Smooth muscle cell (in vitro differentiated cells): ENCODE measurements at regions not wholly inside any gene's neighbourhood (a gene's known extent, or its start where the extent isn't known, plus 50 kb on each side); places are given as distances from the start of the nearest gene placed in this dataset.

Source experiments
- DNase-seq: peaks from one replicate; lab custom pipeline; 2025; ENCODE audit not compliant: unreplicated experiment; lab: John Stamatoyannopoulos, UW
- H2AFZ ChIP-seq: fragments of 200-600 bp; sonication (generic); 2 replicates; pipeline ENCODE4 v1.6.0; 2016; ENCODE audit warnings: antibody characterized with exemption, low read depth, mild to moderate bottlenecking
- H3F3A ChIP-seq: fragments of 200-600 bp; sonication (generic); 2 replicates; pipeline ENCODE4 v1.6.0; 2017; ENCODE audit warnings: antibody characterized with exemption, low read depth
- H3K27ac ChIP-seq: fragments of 200-600 bp; sonication (generic); 2 replicates; pipeline ENCODE4 v1.5.1; 2016; ENCODE audit warnings: low read depth, mild to moderate bottlenecking
- H3K27me3 ChIP-seq: fragments of 200-600 bp; sonication (generic); 2 replicates; pipeline ENCODE4 v1.6.1; 2016; ENCODE audit warnings: low read depth, mild to moderate bottlenecking
- H3K36me3 ChIP-seq: fragments of 200-600 bp; sonication (generic); 2 replicates; pipeline ENCODE4 v1.5.1; 2016; ENCODE audit warnings: low read depth
- H3K4me1 ChIP-seq: fragments of 200-600 bp; sonication (generic); 2 replicates; pipeline ENCODE4 v1.5.1; 2016; ENCODE audit warnings: low read depth
- H3K4me2 ChIP-seq: fragments of 200-600 bp; sonication (generic); 2 replicates; pipeline ENCODE4 v1.6.0; 2016; ENCODE audit warnings: mild to moderate bottlenecking
- H3K4me3 ChIP-seq: fragments of 200-600 bp; sonication (generic); 2 replicates; pipeline ENCODE4 v1.5.1; 2016; ENCODE audit warnings: mild to moderate bottlenecking
- H3K79me2 ChIP-seq: fragments of 200-600 bp; sonication (generic); 2 replicates; pipeline ENCODE4 v1.6.0; 2016; ENCODE audit warnings: low read depth, mild to moderate bottlenecking
- H3K9ac ChIP-seq: fragments of 200-600 bp; sonication (generic); 2 replicates; pipeline ENCODE4 v1.6.0; 2016; ENCODE audit warnings: low read depth
- H3K9me3 ChIP-seq: fragments of 200-600 bp; sonication (generic); replicated peaks from 2 replicates; pipeline ENCODE4 v1.5.1; 2016; ENCODE audit warnings: low read depth
- H4K20me1 ChIP-seq: fragments of 200-600 bp; sonication (generic); 2 replicates; pipeline ENCODE4 v1.6.0; 2016; ENCODE audit warnings: low read depth
- WGBS: methylation state at CpG from one replicate; pipeline ENCODE4 v1.1.7; 2016; ENCODE audit warnings: low lambda C conversion rate; 5-methylcytosine and 5-hydroxymethylcytosine counted together
- TF ChIP-seq, protein P1 (sequence below): fragments of 200-600 bp; sonication (generic); IDR thresholded peaks from 2 replicates; pipeline ENCODE4 v1.5.1; 2017; ENCODE audit warnings: borderline replicate concordance, mild to moderate bottlenecking, antibody characterized with exemption; ENCODE audit not compliant: insufficient read depth, poor library complexity, severe bottlenecking

DNA sequence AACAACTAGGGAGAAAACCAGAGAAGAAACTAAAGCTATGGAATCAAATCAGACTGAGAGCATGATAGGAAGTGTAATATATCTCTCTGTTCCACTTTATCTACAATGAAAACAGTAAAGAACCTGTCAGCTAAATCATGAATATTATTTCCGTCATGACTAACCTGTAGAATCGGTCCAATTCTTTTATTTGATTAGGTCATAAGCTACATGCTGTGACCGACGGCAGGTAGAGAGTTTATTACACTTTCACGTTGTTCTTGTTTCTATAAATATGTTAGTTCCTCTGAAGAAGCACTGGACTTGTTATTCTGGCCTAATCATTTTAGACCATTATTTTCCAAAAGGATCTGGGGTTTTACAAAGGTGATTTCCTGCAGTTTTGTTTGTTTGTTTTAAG, 91.1 kb downstream of the DMRTA1 start:
- Histone ChIP-seq H3K79me2 (no peaks in the 10 kb centered on the region), H3K9ac (no peak overlapping the region), H3K27ac (no peak overlapping the region), H3K4me3 (no peak overlapping the region), H3F3A (no peaks in the 10 kb centered on the region), H3K9me3 (no peaks in the 10 kb centered on the region), H3K36me3 (no peaks in the 10 kb centered on the region), H3K27me3 (no peaks in the 10 kb centered on the region), H4K20me1 (peaks cover 3% of the 10 kb centered on the region), H2AFZ (no peak overlapping the region), H3K4me1 (no peaks in the 10 kb centered on the region), H3K4me2 (no peak overlapping the region)
- 95% methylated on average over 5 of the region's 5 CpGs for WGBS
- TF ChIP-seq, protein P1, sequence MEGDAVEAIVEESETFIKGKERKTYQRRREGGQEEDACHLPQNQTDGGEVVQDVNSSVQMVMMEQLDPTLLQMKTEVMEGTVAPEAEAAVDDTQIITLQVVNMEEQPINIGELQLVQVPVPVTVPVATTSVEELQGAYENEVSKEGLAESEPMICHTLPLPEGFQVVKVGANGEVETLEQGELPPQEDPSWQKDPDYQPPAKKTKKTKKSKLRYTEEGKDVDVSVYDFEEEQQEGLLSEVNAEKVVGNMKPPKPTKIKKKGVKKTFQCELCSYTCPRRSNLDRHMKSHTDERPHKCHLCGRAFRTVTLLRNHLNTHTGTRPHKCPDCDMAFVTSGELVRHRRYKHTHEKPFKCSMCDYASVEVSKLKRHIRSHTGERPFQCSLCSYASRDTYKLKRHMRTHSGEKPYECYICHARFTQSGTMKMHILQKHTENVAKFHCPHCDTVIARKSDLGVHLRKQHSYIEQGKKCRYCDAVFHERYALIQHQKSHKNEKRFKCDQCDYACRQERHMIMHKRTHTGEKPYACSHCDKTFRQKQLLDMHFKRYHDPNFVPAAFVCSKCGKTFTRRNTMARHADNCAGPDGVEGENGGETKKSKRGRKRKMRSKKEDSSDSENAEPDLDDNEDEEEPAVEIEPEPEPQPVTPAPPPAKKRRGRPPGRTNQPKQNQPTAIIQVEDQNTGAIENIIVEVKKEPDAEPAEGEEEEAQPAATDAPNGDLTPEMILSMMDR, result no peak
- no peak for DNase-seq

DNA sequence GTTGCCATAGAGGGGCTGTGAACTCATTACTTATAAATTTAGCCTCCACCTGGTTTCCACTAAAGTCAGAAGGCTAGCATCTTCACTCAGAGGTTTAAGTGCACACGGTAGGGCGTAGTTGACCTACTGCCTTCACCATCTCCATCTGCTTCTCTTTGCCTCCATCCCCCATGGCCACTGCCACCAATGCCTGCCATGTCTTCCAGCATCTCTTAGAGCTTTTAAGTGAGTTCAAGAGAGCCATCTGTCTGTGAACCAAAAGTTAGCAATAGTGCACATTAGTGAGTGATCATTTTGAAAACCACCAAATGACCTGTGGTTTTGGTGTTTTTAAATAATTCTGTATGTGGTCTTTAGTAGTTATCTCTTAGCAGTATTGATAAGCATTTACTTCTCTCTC, 102.0 kb downstream of the DMRTA1 start:
- H3K36me3 ChIP-seq, result no peaks in the 10 kb centered on the region
- H4K20me1 ChIP-seq, result peaks cover 35% of the 10 kb centered on the region
- TF ChIP-seq, protein P1, result no peak
- H2AFZ ChIP-seq, result no peak overlapping the region
- no peaks in the 10 kb centered on the region for H3K4me1 ChIP-seq
- H3F3A ChIP-seq, result no peaks in the 10 kb centered on the region
- no peaks in the 10 kb centered on the region for H3K79me2 ChIP-seq
- no peak overlapping the region for H3K4me2 ChIP-seq
- WGBS, result 100% methylated on average over 2 of the region's 2 CpGs
- no peaks in the 10 kb centered on the region for H3K9me3 ChIP-seq
- no peak for DNase-seq
- no peak overlapping the region for H3K9ac ChIP-seq
- no peaks in the 10 kb centered on the region for H3K27me3 ChIP-seq
- no peak overlapping the region for H3K27ac ChIP-seq
- no peak overlapping the region for H3K4me3 ChIP-seq

DNA sequence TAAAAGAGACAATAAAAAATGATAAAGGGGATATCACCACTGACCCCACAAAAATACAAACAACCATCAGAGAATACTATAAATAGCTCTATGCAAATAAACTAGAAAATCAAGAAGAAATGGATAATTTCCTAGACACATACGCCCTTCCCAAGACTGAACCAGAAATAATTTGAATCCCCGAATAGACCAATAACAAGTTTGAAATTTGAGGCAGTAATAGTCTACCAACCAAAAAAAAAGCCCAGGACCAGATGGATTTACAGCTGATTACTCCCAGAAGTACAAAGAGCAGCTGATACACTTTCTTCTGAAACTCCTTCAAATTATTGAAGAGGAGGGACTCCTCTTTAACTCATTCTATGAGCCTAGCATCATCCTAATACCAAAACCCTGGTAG, 128.1 kb downstream of the DMRTA1 start:
- H3K4me3 ChIP-seq, result no peak overlapping the region
- 98% methylated on average over 2 of the region's 2 CpGs for WGBS
- no peaks in the 10 kb centered on the region for H3K4me1 ChIP-seq
- H3K79me2 ChIP-seq, result no peaks in the 10 kb centered on the region
- no peaks in the 10 kb centered on the region for H3K9me3 ChIP-seq
- H3K27me3 ChIP-seq, result no peaks in the 10 kb centered on the region
- no peak overlapping the region for H3K4me2 ChIP-seq
- DNase-seq, result no peak
- no peak overlapping the region for H2AFZ ChIP-seq
- H3K27ac ChIP-seq, result no peak overlapping the region
- no peaks in the 10 kb centered on the region for H4K20me1 ChIP-seq
- TF ChIP-seq, protein P1, result no peak
- H3K9ac ChIP-seq, result no peak overlapping the region
- no peaks in the 10 kb centered on the region for H3F3A ChIP-seq
- H3K36me3 ChIP-seq, result no peaks in the 10 kb centered on the region

DNA sequence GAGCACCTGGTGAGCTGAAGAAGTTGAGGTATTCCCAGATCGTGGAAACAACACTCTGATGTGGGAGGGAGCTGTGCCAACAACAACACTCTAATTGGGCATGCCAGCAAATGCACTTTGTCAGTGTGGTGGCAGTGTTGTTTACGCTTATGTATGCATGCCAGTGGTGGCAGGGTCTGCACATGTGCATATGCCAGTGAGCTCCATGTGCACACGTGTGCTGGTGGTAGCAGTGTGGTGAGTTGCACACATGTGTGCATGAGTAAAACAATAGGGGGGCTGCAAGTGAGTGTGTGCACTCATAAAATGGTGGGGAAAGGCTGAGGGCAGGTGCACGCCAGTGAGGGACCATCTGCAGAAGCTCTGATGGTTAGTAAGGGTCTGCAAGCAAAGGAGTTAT, 134.2 kb downstream of the DMRTA1 start:
- H4K20me1 ChIP-seq, result peaks cover 18% of the 10 kb centered on the region
- no peak overlapping the region for H3K27ac ChIP-seq
- H3K79me2 ChIP-seq, result no peaks in the 10 kb centered on the region
- no peak overlapping the region for H3K4me3 ChIP-seq
- no peaks in the 10 kb centered on the region for H3F3A ChIP-seq
- no peak overlapping the region for H3K9ac ChIP-seq
- 88% methylated on average over 4 of the region's 4 CpGs for WGBS
- no peaks in the 10 kb centered on the region for H3K27me3 ChIP-seq
- no peaks in the 10 kb centered on the region for H3K9me3 ChIP-seq
- no peak for DNase-seq
- H2AFZ ChIP-seq, result no peak overlapping the region
- TF ChIP-seq, protein P1, result no peak
- H3K4me2 ChIP-seq, result no peak overlapping the region
- no peaks in the 10 kb centered on the region for H3K36me3 ChIP-seq
- no peaks in the 10 kb centered on the region for H3K4me1 ChIP-seq
